ENCODE measurements at regions not wholly inside any gene's neighbourhood (a gene's known extent, or its start where the extent isn't known, plus 50 kb on each side); places are given as distances from the start of the nearest gene placed in this dataset.

GRCh38 chr15:70508561-70509281 lies 254.6 kb downstream of the UACA start:
- no peak overlapping the region for H3K27ac ChIP-seq (ENCODE audit: low read depth in 2 of 2, low read length in 2 of 2)
- H3K9ac ChIP-seq (ENCODE audit: low read depth in 1 of 2, low read length in 2 of 2) = no peak overlapping the region
- H3K9me3 ChIP-seq (ENCODE audit: control insufficient read depth in 2 of 2, low read length in 2 of 2) = peaks cover 3 to 10% of the 10 kb centered on the region in 2 donors
- H3K36me3 ChIP-seq (ENCODE audit: control insufficient read depth in 2 of 2, insufficient read depth in 2 of 2, low read length in 2 of 2) = no peaks in the 10 kb centered on the region
- H3K4me3 ChIP-seq (ENCODE audit: low read length in 2 of 2) = no peak overlapping the region
- H3K4me1 ChIP-seq (ENCODE audit: control insufficient read depth in 2 of 2, insufficient read depth in 2 of 2, low read length in 2 of 2) = peaks cover 0 to 14% of the 10 kb centered on the region in 2 donors
- no peaks in the 10 kb centered on the region for H3K27me3 ChIP-seq (ENCODE audit: control insufficient read depth in 2 of 2, insufficient read depth in 2 of 2, low read length in 2 of 2)

DNA sequence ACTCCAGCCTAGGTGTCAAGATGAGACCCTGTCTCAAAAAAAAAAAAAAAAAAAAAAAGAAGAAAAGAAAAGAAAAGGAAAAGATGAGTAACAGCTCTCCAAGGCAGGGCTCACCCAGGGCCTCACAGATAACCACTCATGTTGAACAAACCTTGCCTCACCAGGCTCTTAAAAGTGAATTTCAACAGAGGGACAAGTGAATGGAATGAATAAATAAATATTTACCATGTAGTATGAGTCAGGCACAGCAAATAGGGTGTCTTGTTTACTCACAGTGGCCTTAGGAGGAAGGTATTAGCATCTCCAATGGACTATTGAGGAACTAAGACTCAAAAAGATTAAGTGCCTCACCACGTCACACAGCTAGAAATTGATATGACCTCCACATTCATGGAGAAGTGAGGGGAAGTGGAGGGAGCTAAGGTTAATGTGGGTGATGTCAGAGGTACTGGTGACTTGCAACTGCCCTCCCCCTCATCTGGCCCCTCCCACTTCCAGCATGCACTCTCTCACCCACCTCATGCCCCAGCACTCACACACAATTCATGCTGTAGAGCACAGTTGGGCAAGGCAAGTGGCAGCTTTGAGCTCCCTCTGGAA lies 255.5 kb downstream of the UACA start:
- Histone ChIP-seq H3K36me3 (ENCODE audit: control insufficient read depth in 2 of 2, insufficient read depth in 2 of 2, low read length in 2 of 2) (no peaks in the 10 kb centered on the region), H3K4me3 (ENCODE audit: low read length in 2 of 2) (no peak overlapping the region), H3K4me1 (ENCODE audit: control insufficient read depth in 2 of 2, insufficient read depth in 2 of 2, low read length in 2 of 2) (peaks cover 3 to 20% of the 10 kb centered on the region in 2 donors), H3K27me3 (ENCODE audit: control insufficient read depth in 2 of 2, insufficient read depth in 2 of 2, low read length in 2 of 2) (no peaks in the 10 kb centered on the region), H3K9ac (ENCODE audit: low read depth in 1 of 2, low read length in 2 of 2) (no peak overlapping the region), H3K9me3 (ENCODE audit: control insufficient read depth in 2 of 2, low read length in 2 of 2) (peaks cover 3 to 10% of the 10 kb centered on the region in 2 donors), H3K27ac (ENCODE audit: low read depth in 2 of 2, low read length in 2 of 2) (no peak overlapping the region)

GRCh38 chr15:70505936-70506912 lies 257.1 kb downstream of the UACA start:
- H3K27ac ChIP-seq (ENCODE audit: low read depth in 2 of 2, low read length in 2 of 2) = no peak overlapping the region
- no peaks in the 10 kb centered on the region for H3K36me3 ChIP-seq (ENCODE audit: control insufficient read depth in 2 of 2, insufficient read depth in 2 of 2, low read length in 2 of 2)
- H3K4me1 ChIP-seq (ENCODE audit: control insufficient read depth in 2 of 2, insufficient read depth in 2 of 2, low read length in 2 of 2) = peaks cover 3 to 20% of the 10 kb centered on the region in 2 donors
- H3K9me3 ChIP-seq (ENCODE audit: control insufficient read depth in 2 of 2, low read length in 2 of 2) = peaks cover 3 to 10% of the 10 kb centered on the region in 2 donors
- no peak overlapping the region for H3K9ac ChIP-seq (ENCODE audit: low read depth in 1 of 2, low read length in 2 of 2)
- H3K4me3 ChIP-seq (ENCODE audit: low read length in 2 of 2) = no peak overlapping the region
- H3K27me3 ChIP-seq (ENCODE audit: control insufficient read depth in 2 of 2, insufficient read depth in 2 of 2, low read length in 2 of 2) = no peaks in the 10 kb centered on the region

DNA sequence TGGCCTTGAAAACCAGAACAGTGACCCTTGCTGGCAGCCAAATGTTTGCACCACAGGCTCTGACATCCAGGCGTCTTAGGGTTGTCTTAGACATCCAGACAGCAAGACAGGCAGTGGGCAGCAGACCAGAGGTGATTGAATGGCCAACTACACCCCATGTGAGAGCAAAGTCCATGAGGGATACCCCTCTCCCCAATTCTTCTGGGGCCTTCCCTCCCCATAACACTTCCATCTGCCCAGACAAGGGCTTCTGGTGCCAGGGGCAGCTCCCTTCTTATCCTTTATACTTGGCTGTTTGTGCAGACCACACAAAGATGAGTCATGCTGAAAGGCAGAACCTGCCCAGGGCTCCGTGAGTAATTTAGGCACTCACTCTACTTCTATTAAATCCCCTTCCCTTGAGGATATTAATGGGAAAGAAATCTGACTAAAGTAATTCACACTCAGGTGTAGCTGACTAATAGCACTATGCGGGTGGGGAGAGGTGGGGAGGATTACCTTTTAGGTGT lies 257.9 kb downstream of the UACA start:
- Histone ChIP-seq H3K36me3 (ENCODE audit: control insufficient read depth in 2 of 2, insufficient read depth in 2 of 2, low read length in 2 of 2) (no peaks in the 10 kb centered on the region), H3K4me3 (ENCODE audit: low read length in 2 of 2) (no peak overlapping the region), H3K27ac (ENCODE audit: low read depth in 2 of 2, low read length in 2 of 2) (no peak overlapping the region), H3K9ac (ENCODE audit: low read depth in 1 of 2, low read length in 2 of 2) (no peak overlapping the region), H3K9me3 (ENCODE audit: control insufficient read depth in 2 of 2, low read length in 2 of 2) (peaks cover 3 to 8% of the 10 kb centered on the region in 2 donors), H3K4me1 (ENCODE audit: control insufficient read depth in 2 of 2, insufficient read depth in 2 of 2, low read length in 2 of 2) (peaks cover 3 to 20% of the 10 kb centered on the region in 2 donors), H3K27me3 (ENCODE audit: control insufficient read depth in 2 of 2, insufficient read depth in 2 of 2, low read length in 2 of 2) (no peaks in the 10 kb centered on the region)

GRCh38 chr15:70504988-70505387 lies 258.4 kb downstream of the UACA start:
- H3K4me3 ChIP-seq (ENCODE audit: low read length in 2 of 2) = no peak overlapping the region
- no peaks in the 10 kb centered on the region for H3K36me3 ChIP-seq (ENCODE audit: control insufficient read depth in 2 of 2, insufficient read depth in 2 of 2, low read length in 2 of 2)
- peak overlapping the region in 1 of 2 donors; percentile 48 for H3K27ac ChIP-seq (ENCODE audit: low read depth in 2 of 2, low read length in 2 of 2)
- H3K27me3 ChIP-seq (ENCODE audit: control insufficient read depth in 2 of 2, insufficient read depth in 2 of 2, low read length in 2 of 2) = no peaks in the 10 kb centered on the region
- peaks cover 3 to 20% of the 10 kb centered on the region in 2 donors for H3K4me1 ChIP-seq (ENCODE audit: control insufficient read depth in 2 of 2, insufficient read depth in 2 of 2, low read length in 2 of 2)
- H3K9me3 ChIP-seq (ENCODE audit: control insufficient read depth in 2 of 2, low read length in 2 of 2) = peaks cover 2 to 4% of the 10 kb centered on the region in 2 donors
- H3K9ac ChIP-seq (ENCODE audit: low read depth in 1 of 2, low read length in 2 of 2) = no peak overlapping the region

DNA sequence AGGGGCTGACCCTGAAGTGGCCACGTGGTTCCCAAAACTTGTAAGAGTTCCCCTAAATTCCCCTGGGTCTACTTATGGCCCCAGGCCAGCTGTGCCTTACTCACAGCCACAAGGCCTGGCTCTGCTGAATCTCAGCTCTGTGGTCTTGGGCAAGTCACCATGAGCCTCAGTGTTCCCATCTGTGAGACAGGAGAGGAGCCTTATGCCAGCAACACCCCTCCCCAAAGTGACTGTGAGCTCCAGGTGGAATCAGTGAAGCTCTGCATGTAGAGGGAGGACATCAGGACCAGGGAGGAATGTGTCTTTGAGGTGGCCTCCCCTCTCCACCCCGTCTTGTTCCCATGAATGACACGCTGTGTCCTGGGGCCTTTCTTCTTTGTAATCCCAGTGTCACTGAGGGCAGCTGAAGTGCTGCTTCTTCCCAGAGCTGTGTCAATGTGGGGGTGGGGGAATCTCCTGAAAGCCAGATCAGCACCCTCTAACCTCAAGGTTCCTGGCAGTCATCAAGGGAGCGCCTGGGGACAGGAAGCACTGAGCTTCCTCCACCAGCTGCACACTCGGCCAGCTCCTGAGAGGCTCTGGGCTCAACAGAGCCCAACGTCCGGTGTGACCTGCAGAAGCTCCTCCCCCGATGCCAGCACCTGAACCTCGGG lies 258.9 kb downstream of the UACA start:
- H3K27me3 ChIP-seq (ENCODE audit: control insufficient read depth in 2 of 2, insufficient read depth in 2 of 2, low read length in 2 of 2) = no peaks in the 10 kb centered on the region
- no peaks in the 10 kb centered on the region for H3K36me3 ChIP-seq (ENCODE audit: control insufficient read depth in 2 of 2, insufficient read depth in 2 of 2, low read length in 2 of 2)
- H3K27ac ChIP-seq (ENCODE audit: low read depth in 2 of 2, low read length in 2 of 2) = peak overlapping the region in 1 of 2 donors; percentile 48
- H3K4me1 ChIP-seq (ENCODE audit: control insufficient read depth in 2 of 2, insufficient read depth in 2 of 2, low read length in 2 of 2) = peaks cover 3 to 20% of the 10 kb centered on the region in 2 donors
- no peak overlapping the region for H3K9ac ChIP-seq (ENCODE audit: low read depth in 1 of 2, low read length in 2 of 2)
- H3K4me3 ChIP-seq (ENCODE audit: low read length in 2 of 2) = peak overlapping the region in 1 of 2 donors; percentile 44
- no peaks in the 10 kb centered on the region for H3K9me3 ChIP-seq (ENCODE audit: control insufficient read depth in 2 of 2, low read length in 2 of 2)

GRCh38 chr15:70503798-70504298 lies 259.5 kb downstream of the UACA start:
- Histone ChIP-seq H3K4me3 (ENCODE audit: low read length in 2 of 2) (peak overlapping the region in 1 of 2 donors; percentile 44), H3K36me3 (ENCODE audit: control insufficient read depth in 2 of 2, insufficient read depth in 2 of 2, low read length in 2 of 2) (no peaks in the 10 kb centered on the region), H3K27ac (ENCODE audit: low read depth in 2 of 2, low read length in 2 of 2) (peak overlapping the region in 1 of 2 donors; percentile 48), H3K9me3 (ENCODE audit: control insufficient read depth in 2 of 2, low read length in 2 of 2) (no peaks in the 10 kb centered on the region), H3K4me1 (ENCODE audit: control insufficient read depth in 2 of 2, insufficient read depth in 2 of 2, low read length in 2 of 2) (peaks cover 3 to 20% of the 10 kb centered on the region in 2 donors), H3K27me3 (ENCODE audit: control insufficient read depth in 2 of 2, insufficient read depth in 2 of 2, low read length in 2 of 2) (no peaks in the 10 kb centered on the region), H3K9ac (ENCODE audit: low read depth in 1 of 2, low read length in 2 of 2) (no peak overlapping the region)

DNA sequence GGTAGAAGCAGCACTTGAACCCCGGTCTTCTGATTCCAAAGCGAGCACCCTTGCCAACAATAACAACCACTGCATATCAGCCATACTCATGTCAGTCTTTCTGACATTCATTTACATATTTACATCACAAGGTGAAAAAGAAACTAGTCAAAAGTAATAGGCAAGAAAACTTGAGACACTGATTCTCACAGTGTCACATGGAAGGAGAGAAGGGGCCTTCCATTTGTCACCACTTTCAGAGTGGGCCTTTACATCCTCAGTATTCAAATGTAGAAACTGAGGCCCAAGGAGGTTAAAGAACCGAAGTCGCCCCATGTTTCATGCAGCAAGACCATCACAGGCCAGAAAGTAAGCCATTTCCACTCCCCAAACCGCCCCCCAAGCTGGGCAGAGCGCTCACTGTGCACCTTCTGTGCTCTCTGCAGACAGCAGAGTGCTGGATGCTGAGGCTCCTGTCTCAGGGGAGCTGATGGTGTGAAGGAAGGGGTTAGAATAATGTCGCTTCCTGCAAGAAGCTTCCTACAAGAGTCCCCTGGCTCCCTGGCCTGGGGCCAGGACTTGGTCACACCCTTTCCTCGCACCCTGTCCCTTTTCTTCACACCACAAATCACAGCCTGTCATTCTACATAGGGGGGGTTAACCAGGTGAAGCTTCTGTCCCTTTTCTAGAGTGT lies 260.1 kb downstream of the UACA start:
- H3K36me3 ChIP-seq (ENCODE audit: control insufficient read depth in 2 of 2, insufficient read depth in 2 of 2, low read length in 2 of 2) = no peaks in the 10 kb centered on the region
- H3K4me3 ChIP-seq (ENCODE audit: low read length in 2 of 2) = no peak overlapping the region
- peaks cover 3 to 20% of the 10 kb centered on the region in 2 donors for H3K4me1 ChIP-seq (ENCODE audit: control insufficient read depth in 2 of 2, insufficient read depth in 2 of 2, low read length in 2 of 2)
- no peaks in the 10 kb centered on the region for H3K27me3 ChIP-seq (ENCODE audit: control insufficient read depth in 2 of 2, insufficient read depth in 2 of 2, low read length in 2 of 2)
- no peak overlapping the region for H3K9ac ChIP-seq (ENCODE audit: low read depth in 1 of 2, low read length in 2 of 2)
- no peak overlapping the region for H3K27ac ChIP-seq (ENCODE audit: low read depth in 2 of 2, low read length in 2 of 2)
- H3K9me3 ChIP-seq (ENCODE audit: control insufficient read depth in 2 of 2, low read length in 2 of 2) = no peaks in the 10 kb centered on the region

DNA sequence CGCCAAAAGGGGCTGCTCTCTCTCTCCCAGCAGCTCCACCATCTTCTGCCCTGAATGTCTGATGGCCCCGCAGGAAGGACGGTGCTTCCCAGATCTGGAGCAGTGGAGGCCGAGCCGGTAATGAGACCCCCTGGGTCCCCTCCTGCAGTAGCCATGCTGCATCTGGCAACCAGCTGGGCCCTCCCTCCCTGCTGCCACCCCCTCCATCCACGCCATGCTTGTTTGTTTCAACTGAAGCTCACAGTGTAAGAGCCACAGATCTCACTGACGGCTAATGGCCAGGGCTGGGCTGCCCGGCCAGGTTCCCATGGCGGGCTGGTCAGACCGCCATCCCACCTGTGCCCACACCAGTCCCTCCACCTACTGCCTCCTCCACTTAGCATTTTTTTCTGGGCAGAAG lies 260.8 kb downstream of the UACA start:
- Histone ChIP-seq H3K27me3 (ENCODE audit: control insufficient read depth in 2 of 2, insufficient read depth in 2 of 2, low read length in 2 of 2) (no peaks in the 10 kb centered on the region), H3K9ac (ENCODE audit: low read depth in 1 of 2, low read length in 2 of 2) (no peak overlapping the region), H3K27ac (ENCODE audit: low read depth in 2 of 2, low read length in 2 of 2) (no peak overlapping the region), H3K36me3 (ENCODE audit: control insufficient read depth in 2 of 2, insufficient read depth in 2 of 2, low read length in 2 of 2) (no peaks in the 10 kb centered on the region), H3K4me1 (ENCODE audit: control insufficient read depth in 2 of 2, insufficient read depth in 2 of 2, low read length in 2 of 2) (peaks cover 3 to 20% of the 10 kb centered on the region in 2 donors), H3K9me3 (ENCODE audit: control insufficient read depth in 2 of 2, low read length in 2 of 2) (no peaks in the 10 kb centered on the region), H3K4me3 (ENCODE audit: low read length in 2 of 2) (no peak overlapping the region)

All from mucosa of rectum (tissue), 2 donors.